B cell (primary cell): ENCODE measurements at regions not wholly inside any gene's neighbourhood (a gene's known extent, or its start where the extent isn't known, plus 50 kb on each side); places are given as distances from the start of the nearest gene placed in this dataset.

ENCODE experiments used
- ATAC-seq: fragments of 200-7000 bp; cut with Tn5 transposase; one replicate; pipeline ENCODE4 v1.10.0; 2021; ENCODE audit warnings: low read depth, mild to moderate bottlenecking, moderate number of reproducible peaks, moderate library complexity
- CTCF ChIA-PET: fragments of 350-600 bp; sonication (Branson Sonifier 250); formaldehyde crosslinking; loops from one replicate; lab custom pipeline; 2021; ENCODE audit warnings: antibody characterized with exemption, inconsistent platforms; lab: Charles Lee
- POLR2A ChIA-PET: fragments of 350-600 bp; sonication (Branson Sonifier 250); formaldehyde crosslinking; loops from one replicate; lab custom pipeline; 2021; ENCODE audit warnings: antibody characterized with exemption; lab: Charles Lee
- DNase-seq: peaks from one replicate; pipeline ENCODE4 v3.0.0; 2013
- H2AFZ ChIP-seq: 2 replicates; pipeline ENCODE4 v1.6.1; 2012; ENCODE audit warnings: mild to moderate bottlenecking, low read depth, low read length; ENCODE audit not compliant: insufficient read depth, poor library complexity, severe bottlenecking
- H3K27ac ChIP-seq, 2 donors: 1 replicate in 1 of 2; 2 replicates in 1 of 2; pipeline ENCODE4 v1.5.1; 2012 to 2013; ENCODE audit warnings: low read length in 2 of 2, mild to moderate bottlenecking in 2 of 2, moderate library complexity in 1 of 2
- H3K27me3 ChIP-seq, 4 experiments: fragments of 200-600 bp in 1 of 4; sonication (generic) in 1 of 4; replicated peaks in 1 of 4; 1 replicate in 2 of 4; 2 replicates in 2 of 4; pipeline versions ENCODE4 v1.6.1 to v1.7.0; 2013 to 2016; ENCODE audit warnings: low read length in 3 of 4, mild to moderate bottlenecking in 2 of 4, mixed read lengths in 1 of 4, moderate library complexity in 1 of 4; ENCODE audit not compliant: insufficient read depth in 4 of 4, control insufficient read depth in 3 of 4; ENCODE audit errors: control extremely low read depth in 1 of 4
- H3K36me3 ChIP-seq, 2 experiments: replicated peaks in 1 of 2; 1 replicate in 1 of 2; 2 replicates in 1 of 2; pipeline versions ENCODE4 v1.6.1 to v1.7.1; 2013; ENCODE audit warnings: low read length in 1 of 2; ENCODE audit not compliant: insufficient read depth in 2 of 2, control insufficient read depth in 1 of 2; ENCODE audit errors: control extremely low read depth in 1 of 2, extremely low read depth in 1 of 2
- H3K4me1 ChIP-seq, 2 donors: fragments of 200-600 bp in 1 of 2; sonication (generic) in 1 of 2; 1 replicate in 1 of 2; 2 replicates in 1 of 2; pipeline versions ENCODE4 v1.5.1 to v1.6.1; 2013 to 2017; ENCODE audit warnings: low read length in 2 of 2; ENCODE audit not compliant: control insufficient read depth in 2 of 2, insufficient read depth in 2 of 2
- H3K4me2 ChIP-seq: replicated peaks from 2 replicates; pipeline ENCODE3; 2012; ENCODE audit warnings: mild to moderate bottlenecking, low read depth, low read length; ENCODE audit not compliant: poor library complexity, severe bottlenecking
- H3K4me3 ChIP-seq, 5 experiments: fragments of 200-600 bp in 1 of 5; sonication (generic) in 1 of 5; 1 replicate in 3 of 5; 2 replicates in 2 of 5; pipeline versions ENCODE4 v1.5.1 to v1.7.0; 2011 to 2016; ENCODE audit warnings: low read length in 4 of 5, mild to moderate bottlenecking in 4 of 5, low read depth in 2 of 5, control low read depth in 1 of 5, moderate library complexity in 1 of 5; ENCODE audit not compliant: insufficient read depth in 1 of 5; ENCODE audit errors: control extremely low read depth in 1 of 5, extremely low read depth in 1 of 5
- H3K79me2 ChIP-seq: fragments of 200-600 bp; sonication (generic); one replicate; pipeline ENCODE4 v1.6.0; 2016; ENCODE audit warnings: low read length; ENCODE audit not compliant: control insufficient read depth, insufficient read depth
- H3K9ac ChIP-seq: fragments of 200-600 bp; sonication (generic); 2 replicates; pipeline ENCODE4 v1.6.1; 2017; ENCODE audit warnings: mild to moderate bottlenecking, low read length, moderate library complexity
- H3K9me3 ChIP-seq, 3 donors: one replicate each; pipeline versions ENCODE4 v1.6.1 to v1.7.1; 2013; ENCODE audit warnings: low read length in 2 of 3; ENCODE audit not compliant: control insufficient read depth in 2 of 3, insufficient read depth in 1 of 3; ENCODE audit errors: control extremely low read depth in 1 of 3
- H4K20me1 ChIP-seq: 2 replicates; pipeline ENCODE4 v1.6.0; 2012; ENCODE audit warnings: mild to moderate bottlenecking, low read length; ENCODE audit not compliant: insufficient read depth, control insufficient read depth, poor library complexity, severe bottlenecking
- H3K27ac Mint-ChIP-seq: one replicate; pipeline ENCODE4 v1.8.0; 2021; ENCODE audit warnings: mixed read lengths
- H3K27me3 Mint-ChIP-seq: one replicate; pipeline ENCODE4 v1.8.0; 2021; ENCODE audit warnings: mixed read lengths
- H3K4me1 Mint-ChIP-seq: one replicate; pipeline ENCODE4 v1.8.0; 2021; ENCODE audit warnings: mixed read lengths
- H3K4me3 Mint-ChIP-seq: one replicate; pipeline ENCODE4 v1.8.0; 2021; ENCODE audit warnings: mixed read lengths
- H3K9me3 Mint-ChIP-seq: one replicate; pipeline ENCODE4 v1.8.0; 2022; ENCODE audit warnings: mixed read lengths; ENCODE audit not compliant: insufficient read depth
- EZH2 ChIP-seq: IDR thresholded peaks from 2 replicates; pipeline ENCODE4 v1.6.1; 2012; ENCODE audit warnings: borderline replicate concordance, low read depth, mild to moderate bottlenecking, moderate library complexity, low read length; ENCODE audit not compliant: insufficient read depth, poor library complexity, severe bottlenecking
- WGBS: methylation state at CpG from one replicate; pipeline ENCODE4 v1.1.5; 2013; ENCODE audit warnings: missing lambda C conversion rate; ENCODE audit not compliant: insufficient coverage; 5-methylcytosine and 5-hydroxymethylcytosine counted together
- intact Hi-C: fragments of 100-400 bp; cut with micrococcal nuclease; formaldehyde crosslinking; loops from one replicate; pipeline ENCODE4 v1.10.0; 2022
- TF ChIP-seq, protein P1 (sequence below): fragments of 200-600 bp; IDR thresholded peaks from one replicate; pipeline ENCODE4 v1.8.0; 2022; ENCODE audit warnings: antibody characterized with exemption, mild to moderate bottlenecking

DNA sequence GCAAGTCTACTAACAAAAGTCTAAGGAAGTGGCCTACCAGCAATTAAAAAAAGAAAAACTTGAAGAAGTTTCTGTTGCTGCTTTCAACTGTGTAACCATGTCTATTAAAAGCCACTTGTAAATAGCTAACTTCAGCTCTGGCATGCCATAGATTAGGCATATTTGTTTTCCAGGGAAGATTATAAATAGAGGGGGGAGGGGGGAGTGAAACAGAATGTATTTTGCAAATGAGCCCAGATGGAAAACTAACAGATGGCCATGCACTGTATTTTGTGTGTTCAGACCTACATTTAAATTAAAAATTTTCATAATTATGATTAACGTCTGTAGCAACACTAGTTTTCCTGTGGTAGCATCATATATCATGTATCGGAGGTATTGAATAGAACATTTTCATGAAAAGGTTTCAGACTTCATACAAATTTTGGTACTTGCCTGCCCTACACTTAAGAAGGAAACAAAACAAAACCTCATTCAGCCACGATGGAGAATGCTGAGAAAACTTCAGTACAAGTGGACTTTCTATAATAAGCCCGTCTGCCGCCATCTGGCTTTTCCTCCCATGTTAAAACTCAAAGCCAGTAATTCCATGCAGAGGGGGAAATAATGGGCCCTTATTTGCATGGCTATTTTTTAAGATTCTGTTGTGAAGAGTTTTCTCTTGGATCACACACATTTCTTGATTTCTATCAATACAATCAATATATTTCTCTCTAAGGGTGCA, 220.4 kb upstream of the SMARCA2 start:
- no peak overlapping the region for H3K4me3 ChIP-seq
- peaks cover 14% of the 10 kb centered on the region for H3K27me3 Mint-ChIP-seq
- H3K27ac ChIP-seq = no peak overlapping the region
- H3K4me1 Mint-ChIP-seq = no peaks in the 10 kb centered on the region
- CTCF ChIA-PET = no interaction called here
- no peaks in the 10 kb centered on the region for H4K20me1 ChIP-seq
- ATAC-seq = no peak
- H3K79me2 ChIP-seq = no peaks in the 10 kb centered on the region
- no peaks in the 10 kb centered on the region for H3K27me3 ChIP-seq
- no peaks in the 10 kb centered on the region for H3K9me3 Mint-ChIP-seq
- H3K4me1 ChIP-seq = no peaks in the 10 kb centered on the region
- no peak overlapping the region for H3K4me2 ChIP-seq
- H3K27ac Mint-ChIP-seq = no peak overlapping the region
- no peak for DNase-seq
- no peak overlapping the region for H2AFZ ChIP-seq
- POLR2A ChIA-PET = no interaction called here
- H3K9me3 ChIP-seq = no peaks in the 10 kb centered on the region
- WGBS = no CpG with 5 or more reads among the region's 5 CpGs
- no peak overlapping the region for H3K9ac ChIP-seq
- intact Hi-C loops = no loop called here
- no peaks in the 10 kb centered on the region for H3K36me3 ChIP-seq
- no peak for TF ChIP-seq EZH2
- TF ChIP-seq, protein P1, sequence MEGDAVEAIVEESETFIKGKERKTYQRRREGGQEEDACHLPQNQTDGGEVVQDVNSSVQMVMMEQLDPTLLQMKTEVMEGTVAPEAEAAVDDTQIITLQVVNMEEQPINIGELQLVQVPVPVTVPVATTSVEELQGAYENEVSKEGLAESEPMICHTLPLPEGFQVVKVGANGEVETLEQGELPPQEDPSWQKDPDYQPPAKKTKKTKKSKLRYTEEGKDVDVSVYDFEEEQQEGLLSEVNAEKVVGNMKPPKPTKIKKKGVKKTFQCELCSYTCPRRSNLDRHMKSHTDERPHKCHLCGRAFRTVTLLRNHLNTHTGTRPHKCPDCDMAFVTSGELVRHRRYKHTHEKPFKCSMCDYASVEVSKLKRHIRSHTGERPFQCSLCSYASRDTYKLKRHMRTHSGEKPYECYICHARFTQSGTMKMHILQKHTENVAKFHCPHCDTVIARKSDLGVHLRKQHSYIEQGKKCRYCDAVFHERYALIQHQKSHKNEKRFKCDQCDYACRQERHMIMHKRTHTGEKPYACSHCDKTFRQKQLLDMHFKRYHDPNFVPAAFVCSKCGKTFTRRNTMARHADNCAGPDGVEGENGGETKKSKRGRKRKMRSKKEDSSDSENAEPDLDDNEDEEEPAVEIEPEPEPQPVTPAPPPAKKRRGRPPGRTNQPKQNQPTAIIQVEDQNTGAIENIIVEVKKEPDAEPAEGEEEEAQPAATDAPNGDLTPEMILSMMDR = no peak
- no peak overlapping the region for H3K4me3 Mint-ChIP-seq

DNA sequence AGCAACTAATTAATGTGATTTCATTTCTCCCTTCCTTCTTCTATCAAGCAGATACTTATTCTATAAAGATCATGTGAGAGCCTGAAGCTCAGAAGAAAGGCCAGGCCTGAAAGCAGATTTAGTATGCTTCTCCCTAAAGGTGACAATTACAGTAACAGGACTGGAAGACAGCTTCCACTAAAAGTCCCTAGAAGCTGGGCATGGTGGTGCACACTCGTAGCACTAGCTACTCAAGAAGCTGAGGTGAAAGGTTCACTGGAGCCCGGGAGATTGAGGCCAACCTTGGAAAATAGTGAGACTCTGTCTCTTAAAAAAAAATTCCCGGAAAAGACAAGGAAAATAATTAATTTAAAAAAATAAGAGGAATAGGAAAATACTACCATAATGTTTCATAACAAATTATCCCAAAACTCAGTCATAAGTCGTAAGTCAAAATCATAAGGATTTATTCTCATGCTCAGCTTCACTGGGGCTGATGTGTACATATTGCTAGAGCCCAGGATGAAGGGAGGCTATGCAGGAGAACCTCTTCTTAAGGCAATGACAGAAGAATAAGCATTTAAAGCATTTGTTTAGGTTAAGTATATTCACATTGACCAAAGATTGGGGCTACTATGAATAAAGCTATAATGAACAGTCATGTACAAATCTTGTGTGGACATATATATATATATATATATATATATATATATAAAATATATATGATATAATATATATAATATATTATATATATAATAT, 210.8 kb upstream of the SMARCA2 start:
- Mint-ChIP-seq H3K9me3 (peaks cover 3% of the 10 kb centered on the region), H3K4me1 (no peaks in the 10 kb centered on the region), H3K4me3 (no peak overlapping the region), H3K27ac (no peak overlapping the region), H3K27me3 (no peaks in the 10 kb centered on the region)
- intact Hi-C loops = no loop called here
- POLR2A ChIA-PET = no interaction called here
- no CpG with 5 or more reads among the region's 4 CpGs for WGBS
- Histone ChIP-seq H2AFZ (no peak overlapping the region), H4K20me1 (no peaks in the 10 kb centered on the region), H3K9me3 (no peaks in the 10 kb centered on the region), H3K27ac (no peak overlapping the region), H3K9ac (no peak overlapping the region), H3K36me3 (no peaks in the 10 kb centered on the region), H3K4me3 (no peak overlapping the region), H3K79me2 (no peaks in the 10 kb centered on the region), H3K27me3 (no peaks in the 10 kb centered on the region), H3K4me1 (no peaks in the 10 kb centered on the region), H3K4me2 (no peak overlapping the region)
- DNase-seq (no peak), ATAC-seq (no peak)
- CTCF ChIA-PET = no interaction called here
- TF ChIP-seq, protein P1 = no peak
- no peak for TF ChIP-seq EZH2
